ENCODE measurements at regions not wholly inside any gene's neighbourhood (a gene's known extent, or its start where the extent isn't known, plus 50 kb on each side); places are given as distances from the start of the nearest gene placed in this dataset.

- TF ChIP-seq POLR2AphosphoS5 (IDR thresholded peaks at IDR 0.05) = no peak
- TF ChIP-seq, protein P1, sequence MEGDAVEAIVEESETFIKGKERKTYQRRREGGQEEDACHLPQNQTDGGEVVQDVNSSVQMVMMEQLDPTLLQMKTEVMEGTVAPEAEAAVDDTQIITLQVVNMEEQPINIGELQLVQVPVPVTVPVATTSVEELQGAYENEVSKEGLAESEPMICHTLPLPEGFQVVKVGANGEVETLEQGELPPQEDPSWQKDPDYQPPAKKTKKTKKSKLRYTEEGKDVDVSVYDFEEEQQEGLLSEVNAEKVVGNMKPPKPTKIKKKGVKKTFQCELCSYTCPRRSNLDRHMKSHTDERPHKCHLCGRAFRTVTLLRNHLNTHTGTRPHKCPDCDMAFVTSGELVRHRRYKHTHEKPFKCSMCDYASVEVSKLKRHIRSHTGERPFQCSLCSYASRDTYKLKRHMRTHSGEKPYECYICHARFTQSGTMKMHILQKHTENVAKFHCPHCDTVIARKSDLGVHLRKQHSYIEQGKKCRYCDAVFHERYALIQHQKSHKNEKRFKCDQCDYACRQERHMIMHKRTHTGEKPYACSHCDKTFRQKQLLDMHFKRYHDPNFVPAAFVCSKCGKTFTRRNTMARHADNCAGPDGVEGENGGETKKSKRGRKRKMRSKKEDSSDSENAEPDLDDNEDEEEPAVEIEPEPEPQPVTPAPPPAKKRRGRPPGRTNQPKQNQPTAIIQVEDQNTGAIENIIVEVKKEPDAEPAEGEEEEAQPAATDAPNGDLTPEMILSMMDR (IDR thresholded peaks at IDR 0.05 in 8 of 11, conservative IDR thresholded peaks at IDR 0.05 in 3 of 11) = no peak
Observed at GRCh38 chr2:6493266-6493665, 372.4 kb downstream of the CMPK2 start.

All from spleen (tissue), 7 donors.